Islet precursor cell (in vitro differentiated cells): ENCODE measurements at regions not wholly inside any gene's neighbourhood (a gene's known extent, or its start where the extent isn't known, plus 50 kb on each side); places are given as distances from the start of the nearest gene placed in this dataset.

Experiments used
- DNase-seq: peaks from one replicate; pipeline ENCODE4 v3.0.0-alpha.2; 2018

DNA sequence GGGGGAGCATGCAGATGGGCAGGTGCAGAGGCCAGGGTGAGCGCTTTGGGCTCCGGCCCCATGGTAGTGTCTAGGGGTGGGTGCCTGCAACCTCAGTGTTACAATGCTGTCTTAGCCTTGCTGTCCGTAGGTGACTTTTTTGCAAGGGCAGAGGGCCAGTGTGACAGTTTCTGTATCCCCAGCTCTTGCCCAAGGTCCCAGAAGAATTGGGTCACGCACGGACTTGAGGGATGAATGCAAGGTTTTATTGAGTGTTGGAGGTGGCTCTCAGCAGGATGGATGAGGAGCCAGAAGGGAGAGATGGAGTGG lies 492.5 kb downstream of the AGTPBP1 start:
- no peak for DNase-seq

DNA sequence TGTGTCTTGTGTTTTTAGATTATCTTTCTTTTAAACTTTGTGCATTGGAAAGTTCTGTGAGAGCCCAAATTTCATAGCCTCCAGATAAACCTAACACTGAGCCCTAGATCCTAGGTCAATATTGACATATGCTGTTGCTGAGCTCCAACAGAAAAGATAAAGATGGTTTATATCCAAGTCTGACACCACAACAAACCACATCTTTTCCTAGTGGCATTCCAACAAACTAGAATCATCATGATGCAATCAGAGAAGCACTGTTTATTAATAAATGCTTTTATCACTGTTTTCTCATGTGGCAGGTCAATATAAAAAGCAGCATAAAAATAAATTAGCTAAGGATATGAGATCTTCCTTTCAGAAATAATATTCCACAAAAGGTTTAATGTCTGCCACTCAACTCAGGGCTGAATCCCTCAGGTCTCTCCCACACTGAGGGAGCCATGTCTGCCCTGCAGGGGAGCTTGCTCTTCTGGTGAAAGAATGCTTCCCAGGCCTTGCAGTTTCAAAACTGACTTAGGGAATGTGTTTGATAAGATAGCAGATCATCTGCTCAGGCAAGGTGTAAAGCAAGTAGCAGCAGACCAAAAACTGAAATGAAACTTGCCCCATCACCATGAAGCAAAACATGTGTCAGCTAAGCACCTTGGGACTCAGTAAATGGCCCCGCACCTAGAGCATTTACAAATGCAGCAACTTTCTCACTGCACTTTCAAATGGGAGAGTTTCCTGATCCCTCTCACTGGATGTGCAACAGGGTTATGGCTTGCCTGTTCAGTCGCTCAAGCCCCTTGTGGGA lies 493.0 kb downstream of the AGTPBP1 start:
- DNase-seq: peak; percentile 58

DNA sequence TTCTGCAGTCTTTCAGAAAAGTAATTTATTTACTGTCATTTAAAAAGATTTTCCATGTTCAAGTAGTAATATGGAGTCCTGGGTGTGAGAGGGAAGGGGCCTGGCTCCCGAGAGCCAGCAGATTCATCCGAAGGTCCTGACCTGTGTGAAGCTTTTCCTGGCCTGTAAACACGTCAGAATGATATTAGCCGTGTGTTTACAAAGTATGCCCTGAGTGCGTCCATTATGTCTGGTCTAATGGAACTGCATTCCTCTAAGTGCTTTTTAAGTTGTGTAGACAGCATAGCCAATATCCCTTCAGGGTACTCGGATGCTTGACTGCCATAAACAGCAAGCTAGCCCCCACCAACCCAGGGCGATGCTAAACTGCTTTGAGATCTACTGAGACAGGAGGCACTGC lies 495.2 kb downstream of the AGTPBP1 start:
- DNase-seq: peak; percentile 96

GRCh38 chr9:85244856-85245255 lies 496.9 kb downstream of the AGTPBP1 start:
- DNase-seq: peak; percentile 63

DNA sequence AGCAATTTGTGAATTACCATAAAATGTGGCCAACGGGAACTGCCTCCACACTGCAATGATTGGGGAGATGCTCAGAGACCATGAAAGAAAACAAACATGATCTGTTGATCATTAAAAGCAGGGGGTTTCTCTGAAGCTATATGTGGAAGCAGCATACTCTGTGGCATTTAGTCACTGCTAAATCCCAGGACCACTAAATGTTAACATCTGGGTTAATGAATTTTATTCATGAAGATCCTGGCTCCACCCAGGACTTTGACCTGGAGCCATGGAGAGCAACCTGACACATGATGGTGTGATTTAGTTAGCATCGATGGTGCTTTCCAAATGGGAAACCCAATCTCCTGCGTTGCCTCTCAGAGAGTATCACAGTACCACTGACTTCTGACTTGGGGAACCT lies 497.8 kb downstream of the AGTPBP1 start:
- DNase-seq: no peak

GRCh38 chr9:85237478-85237877 lies 504.3 kb downstream of the AGTPBP1 start:
- DNase-seq: no peak

DNA sequence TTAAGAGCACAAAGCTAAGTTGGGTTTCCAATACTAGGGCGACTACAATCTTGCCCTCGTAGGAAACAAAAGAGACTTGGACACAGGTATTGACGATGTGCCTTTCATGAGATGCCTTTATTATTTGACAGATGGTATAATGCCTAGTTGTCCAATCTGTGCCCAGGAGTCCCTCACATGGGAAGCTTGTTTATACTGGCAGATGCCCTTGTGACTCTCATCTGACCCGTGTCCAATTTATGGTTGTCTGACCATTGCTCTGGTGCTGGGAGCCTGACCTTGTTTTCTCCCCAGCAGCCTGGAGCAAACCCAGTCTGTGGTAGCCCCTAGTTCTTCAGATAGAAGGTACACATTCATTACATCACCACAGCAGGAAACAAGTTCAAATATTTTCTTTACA lies 511.7 kb downstream of the AGTPBP1 start:
- DNase-seq: no peak

GRCh38 chr9:85228111-85228855 lies 513.5 kb downstream of the AGTPBP1 start:
- DNase-seq: no peak

- DNase-seq: no peak
Measured at GRCh38 chr9:85225180-85225579, 516.6 kb downstream of the AGTPBP1 start.

GRCh38 chr9:85224729-85225128 lies 517.0 kb downstream of the AGTPBP1 start:
- DNase-seq: no peak

DNA sequence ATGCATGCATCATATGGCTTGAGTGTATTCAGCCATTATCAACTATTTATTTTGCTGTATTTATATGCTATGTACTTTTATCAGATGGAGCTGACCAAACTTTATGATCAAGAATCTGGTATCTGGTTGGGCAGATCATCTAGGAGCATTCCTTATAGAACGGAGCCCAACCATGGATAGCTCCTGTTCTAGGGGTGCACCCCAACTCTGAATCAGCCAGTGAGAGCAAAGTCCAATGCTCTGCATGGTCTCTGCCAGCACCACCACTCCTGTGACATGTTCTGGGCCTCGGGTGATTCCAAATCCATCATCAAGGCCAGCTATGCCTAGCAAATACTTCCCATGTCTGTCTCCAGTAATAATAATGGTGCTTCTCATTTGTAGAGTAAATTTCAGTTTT lies 517.5 kb downstream of the AGTPBP1 start:
- no peak for DNase-seq

DNA sequence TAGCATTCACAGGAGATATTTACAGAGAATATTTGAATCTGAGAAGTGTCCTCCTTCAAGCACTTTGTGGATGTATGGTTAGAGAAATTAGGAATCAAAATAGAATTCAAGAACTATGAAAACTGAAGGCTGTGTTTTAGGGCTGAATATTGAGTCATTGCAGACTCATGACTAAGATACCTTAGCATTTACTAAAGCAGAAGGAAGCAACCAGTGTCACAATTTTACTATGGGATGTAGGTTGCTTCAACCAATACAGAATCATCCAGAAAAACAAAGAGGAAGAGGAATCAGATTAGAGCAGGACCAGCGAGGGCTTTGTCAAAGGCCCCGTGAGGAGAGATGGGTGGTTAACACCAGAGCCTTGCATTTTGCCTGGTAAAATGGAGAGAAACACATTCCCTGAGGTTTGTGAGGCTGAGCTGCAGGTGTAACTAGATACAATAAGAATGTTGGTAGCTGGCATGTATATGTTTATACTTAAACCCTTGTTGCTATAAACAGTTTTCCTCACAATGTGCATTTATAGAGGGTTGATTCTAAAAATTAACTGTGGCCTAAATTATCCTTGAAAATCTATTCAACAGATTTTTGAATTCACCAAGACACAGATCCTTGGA lies 518.1 kb downstream of the AGTPBP1 start:
- no peak for DNase-seq

DNA sequence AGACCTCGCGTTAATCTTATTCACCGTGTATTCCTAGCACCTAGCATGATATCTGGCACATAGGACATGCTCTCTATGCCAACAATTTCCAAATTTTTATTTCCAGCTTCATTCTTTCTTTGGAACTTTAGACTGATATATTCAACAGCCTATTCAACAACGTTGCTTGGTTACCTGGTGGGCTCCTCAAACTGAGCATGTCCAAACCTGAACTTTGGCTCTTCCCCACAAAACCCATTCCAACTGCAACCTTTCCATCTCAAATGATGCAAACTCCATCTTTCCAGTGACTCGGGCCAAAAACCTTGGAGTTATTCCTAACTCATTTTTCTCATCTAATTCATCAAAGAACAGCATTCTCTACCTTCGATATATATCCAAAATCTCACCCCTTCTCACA lies 525.2 kb downstream of the AGTPBP1 start:
- no peak for DNase-seq

DNA sequence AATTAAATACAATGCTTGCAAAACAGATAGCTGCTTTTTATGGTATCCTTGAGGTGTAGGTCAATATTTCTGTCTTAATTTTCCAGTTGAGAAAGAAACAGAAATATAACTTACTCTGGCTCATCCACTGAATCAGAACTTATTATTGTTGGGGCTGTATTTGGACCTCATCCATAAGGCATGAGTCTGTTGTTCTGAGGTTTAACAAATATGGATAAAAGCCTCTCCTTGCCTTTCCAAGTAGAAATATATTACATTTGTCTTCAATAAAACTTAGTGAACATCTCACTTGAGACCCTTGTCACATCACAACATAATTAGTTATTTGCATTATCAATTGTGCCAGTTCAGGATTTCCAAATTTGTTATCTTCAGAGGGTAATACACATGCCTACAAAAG lies 525.8 kb downstream of the AGTPBP1 start:
- no peak for DNase-seq

DNA sequence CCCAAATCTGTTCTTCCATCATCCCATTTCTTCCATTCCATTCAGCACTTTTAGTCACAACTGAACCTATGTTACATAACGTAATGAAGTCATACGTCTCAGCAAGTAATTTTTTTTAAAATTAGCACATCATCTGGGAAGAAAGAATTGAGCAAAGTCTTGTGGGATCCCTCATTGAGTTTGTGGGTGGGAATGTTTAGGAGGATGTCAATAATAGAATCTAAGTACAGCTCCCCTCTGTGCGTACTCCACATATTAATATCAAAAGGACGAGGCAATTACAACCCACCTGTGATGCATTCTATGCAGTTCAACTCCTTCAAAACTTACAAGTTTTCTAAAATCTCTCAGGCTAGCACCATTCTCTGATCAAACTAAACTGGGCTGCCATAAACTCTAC lies 526.3 kb downstream of the AGTPBP1 start:
- DNase-seq: no peak

DNA sequence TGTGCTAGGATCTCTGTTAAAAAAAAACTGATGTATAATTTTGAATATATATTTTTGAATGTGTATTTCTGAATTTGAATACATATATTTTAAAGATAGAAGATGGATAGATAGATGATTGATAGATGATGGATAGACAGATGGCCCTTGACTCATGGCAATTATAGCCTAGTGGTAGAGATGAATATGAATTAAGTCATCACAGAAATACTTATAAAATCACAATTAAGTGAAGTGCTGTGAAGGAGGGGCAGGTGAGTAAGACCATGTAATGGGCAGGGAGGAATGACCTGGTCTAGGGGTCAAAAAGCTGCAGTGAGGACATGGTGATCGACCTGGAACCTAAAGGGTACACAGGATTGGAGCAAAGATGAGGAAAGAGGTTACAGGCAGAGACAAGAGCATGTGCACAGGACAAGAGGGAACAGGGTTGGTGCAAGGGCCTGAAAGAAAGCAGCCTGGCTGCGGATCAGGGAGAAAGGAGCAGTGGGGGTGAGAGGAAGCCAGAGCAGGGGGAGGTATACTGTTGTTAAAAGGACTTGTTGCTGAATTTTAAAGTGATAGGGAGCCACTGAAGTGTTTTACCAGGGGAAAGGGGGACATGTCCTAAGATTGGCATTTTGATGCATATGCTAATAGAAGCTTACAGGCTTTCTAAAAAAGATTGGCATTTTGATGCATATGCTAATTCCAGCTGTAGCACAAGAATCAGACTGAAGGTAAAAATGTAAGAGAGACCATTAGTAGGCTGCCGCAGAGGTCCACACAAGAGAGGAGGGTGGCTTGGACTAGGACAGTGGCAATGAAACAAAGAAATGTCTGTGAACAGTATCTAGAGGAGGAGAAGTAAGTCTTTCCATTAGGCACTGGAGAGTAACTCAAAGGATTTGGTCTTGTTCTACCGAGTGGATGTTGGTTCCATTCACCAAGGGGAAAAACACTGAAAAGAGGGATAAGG lies 527.8 kb downstream of the AGTPBP1 start:
- DNase-seq: no peak

- peak; percentile 63 for DNase-seq
Measured at GRCh38 chr9:85212887-85213286, 528.9 kb downstream of the AGTPBP1 start.

GRCh38 chr9:85212209-85212608 lies 529.5 kb downstream of the AGTPBP1 start:
- peak; percentile 71 for DNase-seq

DNA sequence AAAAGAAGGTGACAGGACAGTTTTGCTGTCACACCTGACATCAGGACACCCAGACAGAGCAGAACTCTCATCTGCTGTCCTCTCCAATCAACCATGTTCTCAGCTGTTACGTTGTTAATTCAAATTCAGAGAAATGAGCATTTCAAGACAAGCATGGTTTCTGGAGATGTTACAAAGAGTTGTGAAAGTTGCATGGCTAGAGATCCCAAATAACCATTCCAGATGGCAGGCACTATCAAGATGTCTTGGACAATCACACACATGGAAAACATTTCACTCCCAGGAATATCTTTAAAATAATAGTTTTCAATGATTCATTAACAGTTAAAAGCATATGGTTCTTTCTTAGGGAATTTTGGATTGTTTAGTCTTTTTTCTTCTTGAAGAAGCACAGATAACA lies 533.1 kb downstream of the AGTPBP1 start:
- DNase-seq: no peak

DNA sequence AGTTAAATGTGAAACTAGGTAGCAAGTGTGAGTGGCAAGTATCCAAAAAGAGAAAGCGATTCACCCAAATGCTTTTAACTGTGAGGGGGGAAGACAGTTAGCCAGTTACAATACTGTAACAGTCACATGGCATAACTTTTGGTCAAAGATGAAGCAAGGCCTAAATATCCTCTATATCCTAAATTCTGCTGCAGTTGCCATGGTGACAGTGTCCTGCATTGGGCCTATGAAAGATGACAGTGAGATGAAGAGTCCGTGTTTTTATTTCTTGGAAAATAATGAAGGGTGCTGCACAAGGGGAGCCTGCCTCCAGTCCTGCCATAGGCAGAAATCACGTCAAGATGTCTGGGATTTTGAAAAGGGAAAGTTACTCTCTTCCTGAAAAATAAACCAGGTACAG lies 534.6 kb downstream of the NTRK2 start:
- DNase-seq: no peak

GRCh38 chr9:85202596-85202995 lies 533.1 kb downstream of the NTRK2 start:
- peak; percentile 83 for DNase-seq

DNA sequence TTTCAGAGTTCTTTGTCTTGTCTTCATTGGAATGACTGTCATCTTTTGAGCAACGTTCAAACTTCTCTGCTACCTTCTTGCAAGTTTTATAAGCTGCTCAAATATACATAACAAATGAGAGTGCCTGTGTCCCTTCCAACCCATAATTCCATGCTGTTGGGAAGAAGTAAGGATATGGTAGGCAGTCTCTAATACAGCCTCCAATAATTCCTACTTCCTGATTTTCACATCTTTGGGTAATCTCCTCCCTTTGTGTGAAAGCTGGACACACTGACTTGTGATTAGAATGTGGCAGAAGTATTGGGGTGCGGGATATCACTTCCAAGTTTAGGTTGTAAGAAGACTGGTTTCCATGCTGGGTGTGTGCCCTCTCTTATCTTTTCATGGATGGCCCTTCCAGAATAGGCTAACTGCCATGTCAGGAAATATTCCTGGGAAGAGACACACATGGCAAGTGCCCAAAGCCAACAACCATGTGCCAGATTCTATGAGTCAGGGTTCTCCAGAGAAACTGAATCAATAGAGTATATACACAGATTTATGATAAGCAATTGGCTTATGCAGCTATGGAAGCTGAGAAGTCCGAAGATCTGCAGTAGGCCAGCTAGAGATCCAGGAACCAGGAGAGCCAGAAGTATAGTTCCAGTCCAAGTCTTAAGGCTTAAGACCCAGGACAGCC lies 531.3 kb downstream of the NTRK2 start:
- no peak for DNase-seq
